PC-9 (cell line): ENCODE measurements at regions not wholly inside any gene's neighbourhood (a gene's known extent, or its start where the extent isn't known, plus 50 kb on each side); places are given as distances from the start of the nearest gene placed in this dataset.

Experiments
- BruUV-seq: library from RNA; stranded (reverse); fragments of 400-500 nt; replicated peaks from 2 replicates; lab custom pipeline; 2021; lab: Mats Ljungman, UMichigan
- CTCF ChIA-PET: fragments of 300-600 bp; sonication (Branson Sonifier 250); formaldehyde crosslinking; loops from one replicate; lab custom pipeline; 2022; ENCODE audit warnings: antibody characterized with exemption; lab: Charles Lee
- POLR2A ChIA-PET: fragments of 300-600 bp; sonication (Branson Sonifier 250); formaldehyde crosslinking; loops from one replicate; lab custom pipeline; 2022; ENCODE audit warnings: antibody characterized with exemption; ENCODE audit not compliant: unreplicated experiment; lab: Charles Lee
- DNase-seq, 2 experiments: peaks; one replicate each; pipeline versions ENCODE4 v3.0.0 to v3.0.0-alpha.2; 2015 to 2022; ENCODE audit warnings: mixed read lengths in 1 of 2
- H2AFZ ChIP-seq: fragments of 200-600 bp; sonication (generic); 2 replicates; pipeline ENCODE4 v1.8.1; 2017; ENCODE audit warnings: antibody characterized with exemption
- H3F3A ChIP-seq: fragments of 200-600 bp; sonication (generic); 2 replicates; pipeline ENCODE4 v1.8.1; 2017; ENCODE audit warnings: antibody characterized with exemption, mild to moderate bottlenecking, low read depth; ENCODE audit not compliant: insufficient read depth
- H3K27ac ChIP-seq: fragments of 200-600 bp; sonication (generic); 2 replicates; pipeline ENCODE4 v1.6.1; 2016; ENCODE audit warnings: mixed run types
- H3K27me3 ChIP-seq: fragments of 200-600 bp; sonication (generic); 2 replicates; pipeline ENCODE4 v1.6.1; 2016; ENCODE audit warnings: low read depth, mixed run types; ENCODE audit not compliant: insufficient read depth
- H3K36me3 ChIP-seq: fragments of 200-600 bp; sonication (generic); 2 replicates; pipeline ENCODE4 v1.6.1; 2016; ENCODE audit warnings: low read depth, mixed run types
- H3K4me1 ChIP-seq: fragments of 200-600 bp; sonication (generic); replicated peaks from 2 replicates; pipeline ENCODE4 v1.6.1; 2016; ENCODE audit warnings: mixed run types; ENCODE audit not compliant: insufficient read depth
- H3K4me2 ChIP-seq: fragments of 200-600 bp; sonication (generic); 2 replicates; pipeline ENCODE4 v1.6.1; 2017; ENCODE audit warnings: mixed run types
- H3K4me3 ChIP-seq: fragments of 200-600 bp; sonication (generic); 2 replicates; pipeline ENCODE4 v1.6.1; 2016; ENCODE audit warnings: mixed run types
- H3K79me2 ChIP-seq: fragments of 200-600 bp; sonication (generic); 2 replicates; pipeline ENCODE4 v1.6.1; 2017; ENCODE audit warnings: low read depth, mixed run types
- H3K9me2 ChIP-seq: fragments of 200-600 bp; sonication (generic); 2 replicates; pipeline ENCODE4 v1.8.1; 2017; ENCODE audit warnings: mild to moderate bottlenecking; ENCODE audit not compliant: insufficient read depth
- H3K9me3 ChIP-seq: fragments of 200-600 bp; sonication (generic); 2 replicates; pipeline ENCODE4 v1.8.1; 2016; ENCODE audit warnings: low read depth; ENCODE audit not compliant: insufficient read depth
- H4K20me1 ChIP-seq: fragments of 200-600 bp; sonication (generic); 2 replicates; pipeline ENCODE4 v1.8.1; 2017; ENCODE audit not compliant: insufficient read depth
- CTCF ChIP-seq: fragments of 200-600 bp; sonication (generic); conservative IDR thresholded peaks from 2 replicates; pipeline ENCODE4 v1.6.1; 2017; ENCODE audit warnings: mixed run types, antibody characterized with exemption, mild to moderate bottlenecking, moderate library complexity
- EZH2 ChIP-seq: fragments of 200-600 bp; sonication (generic); IDR thresholded peaks from 2 replicates; pipeline ENCODE4 v1.8.0; 2017; ENCODE audit warnings: antibody characterized with exemption, low read depth
- intact Hi-C: fragments of 100-400 bp; cut with micrococcal nuclease; formaldehyde crosslinking; loops from one replicate; pipeline ENCODE4 v1.10.0; 2022; ENCODE audit not compliant: unreplicated experiment

GRCh38 chr3:23644099-23644498 is 161.7 kb upstream of the UBE2E1 start:
- no peaks in the 10 kb centered on the region for H3K27me3 ChIP-seq
- H3K4me3 ChIP-seq = no peak overlapping the region
- no peaks in the 10 kb centered on the region for H4K20me1 ChIP-seq
- no peaks in the 10 kb centered on the region for H3K9me2 ChIP-seq
- no TSS peak for BruUV-seq
- H3K27ac ChIP-seq = no peak overlapping the region
- no peak overlapping the region for H3K4me2 ChIP-seq
- intact Hi-C loops = no loop called here
- DNase-seq = no peak
- POLR2A ChIA-PET = no interaction called here
- H2AFZ ChIP-seq = no peak overlapping the region
- no peak for TF ChIP-seq CTCF
- no peak for TF ChIP-seq EZH2
- H3K9me3 ChIP-seq = no peaks in the 10 kb centered on the region
- CTCF ChIA-PET = no interaction called here
- no peaks in the 10 kb centered on the region for H3K36me3 ChIP-seq
- H3F3A ChIP-seq = no peaks in the 10 kb centered on the region
- peaks cover 7% of the 10 kb centered on the region for H3K4me1 ChIP-seq
- H3K79me2 ChIP-seq = no peaks in the 10 kb centered on the region

- no peaks in the 10 kb centered on the region for H3K79me2 ChIP-seq
- no peaks in the 10 kb centered on the region for H3K9me3 ChIP-seq
- H3K4me2 ChIP-seq = no peak overlapping the region
- no peaks in the 10 kb centered on the region for H3F3A ChIP-seq
- POLR2A ChIA-PET = no interaction called here
- H3K4me3 ChIP-seq = no peak overlapping the region
- peaks cover 7% of the 10 kb centered on the region for H3K4me1 ChIP-seq
- no TSS peak for BruUV-seq
- H3K27me3 ChIP-seq = no peaks in the 10 kb centered on the region
- no peak overlapping the region for H3K27ac ChIP-seq
- no peaks in the 10 kb centered on the region for H3K9me2 ChIP-seq
- CTCF ChIA-PET = no interaction called here
- no peaks in the 10 kb centered on the region for H4K20me1 ChIP-seq
- DNase-seq = no peak
- H2AFZ ChIP-seq = no peak overlapping the region
- intact Hi-C loops = no loop called here
- H3K36me3 ChIP-seq = no peaks in the 10 kb centered on the region
- TF ChIP-seq CTCF (no peak), EZH2 (no peak)
Measured at GRCh38 chr3:23644676-23645075, 161.1 kb upstream of the UBE2E1 start.

- TF ChIP-seq CTCF (no peak), EZH2 (no peak)
- CTCF ChIA-PET = no interaction called here
- H3K27ac ChIP-seq = no peak overlapping the region
- H2AFZ ChIP-seq = no peak overlapping the region
- H3K9me3 ChIP-seq = no peaks in the 10 kb centered on the region
- intact Hi-C loops = no loop called here
- H3K4me3 ChIP-seq = no peak overlapping the region
- no peaks in the 10 kb centered on the region for H3F3A ChIP-seq
- H3K79me2 ChIP-seq = no peaks in the 10 kb centered on the region
- no peak for DNase-seq
- H3K4me1 ChIP-seq = peaks cover 17% of the 10 kb centered on the region
- POLR2A ChIA-PET = no interaction called here
- no TSS peak for BruUV-seq
- no peaks in the 10 kb centered on the region for H4K20me1 ChIP-seq
- no peaks in the 10 kb centered on the region for H3K36me3 ChIP-seq
- H3K27me3 ChIP-seq = no peaks in the 10 kb centered on the region
- H3K9me2 ChIP-seq = no peaks in the 10 kb centered on the region
- no peak overlapping the region for H3K4me2 ChIP-seq
Measured at GRCh38 chr3:23645533-23646183, 160.1 kb upstream of the UBE2E1 start.
